Panc1 (cell line): ENCODE measurements at regions not wholly inside any gene's neighbourhood (a gene's known extent, or its start where the extent isn't known, plus 50 kb on each side); places are given as distances from the start of the nearest gene placed in this dataset.

ENCODE experiments used
- POLR2AphosphoS5 ChIP-seq: IDR thresholded peaks from 2 replicates; pipeline ENCODE4 v1.6.1; 2012; ENCODE audit warnings: mild to moderate bottlenecking, low read depth, low read length, moderate library complexity
- SIN3A ChIP-seq: IDR thresholded peaks from 2 replicates; pipeline ENCODE4 v1.6.1; 2012; ENCODE audit warnings: low read depth, mild to moderate bottlenecking, low read length, moderate library complexity, borderline replicate concordance; ENCODE audit not compliant: insufficient read depth
- TF ChIP-seq, protein P1 (sequence below): fragments of 450-650 bp; IDR thresholded peaks from 2 replicates; pipeline ENCODE4 v1.5.1; 2017; ENCODE audit warnings: mild to moderate bottlenecking
- TF ChIP-seq, protein P2 (sequence below), 2 experiments: IDR thresholded peaks; 2 replicates each; pipeline ENCODE4 v1.6.1; 2011 to 2012; ENCODE audit warnings: low read depth in 2 of 2, control low read depth in 1 of 2, low read length in 1 of 2, mild to moderate bottlenecking in 1 of 2, moderate library complexity in 1 of 2; ENCODE audit not compliant: insufficient read depth in 1 of 2

GRCh38 chr12:127632461-127632860 lies 634.5 kb upstream of the TMEM132C start:
- TF ChIP-seq POLR2AphosphoS5 (no peak), SIN3A (no peak)
- TF ChIP-seq, protein P1, sequence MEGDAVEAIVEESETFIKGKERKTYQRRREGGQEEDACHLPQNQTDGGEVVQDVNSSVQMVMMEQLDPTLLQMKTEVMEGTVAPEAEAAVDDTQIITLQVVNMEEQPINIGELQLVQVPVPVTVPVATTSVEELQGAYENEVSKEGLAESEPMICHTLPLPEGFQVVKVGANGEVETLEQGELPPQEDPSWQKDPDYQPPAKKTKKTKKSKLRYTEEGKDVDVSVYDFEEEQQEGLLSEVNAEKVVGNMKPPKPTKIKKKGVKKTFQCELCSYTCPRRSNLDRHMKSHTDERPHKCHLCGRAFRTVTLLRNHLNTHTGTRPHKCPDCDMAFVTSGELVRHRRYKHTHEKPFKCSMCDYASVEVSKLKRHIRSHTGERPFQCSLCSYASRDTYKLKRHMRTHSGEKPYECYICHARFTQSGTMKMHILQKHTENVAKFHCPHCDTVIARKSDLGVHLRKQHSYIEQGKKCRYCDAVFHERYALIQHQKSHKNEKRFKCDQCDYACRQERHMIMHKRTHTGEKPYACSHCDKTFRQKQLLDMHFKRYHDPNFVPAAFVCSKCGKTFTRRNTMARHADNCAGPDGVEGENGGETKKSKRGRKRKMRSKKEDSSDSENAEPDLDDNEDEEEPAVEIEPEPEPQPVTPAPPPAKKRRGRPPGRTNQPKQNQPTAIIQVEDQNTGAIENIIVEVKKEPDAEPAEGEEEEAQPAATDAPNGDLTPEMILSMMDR: no peak
- TF ChIP-seq, protein P2, sequence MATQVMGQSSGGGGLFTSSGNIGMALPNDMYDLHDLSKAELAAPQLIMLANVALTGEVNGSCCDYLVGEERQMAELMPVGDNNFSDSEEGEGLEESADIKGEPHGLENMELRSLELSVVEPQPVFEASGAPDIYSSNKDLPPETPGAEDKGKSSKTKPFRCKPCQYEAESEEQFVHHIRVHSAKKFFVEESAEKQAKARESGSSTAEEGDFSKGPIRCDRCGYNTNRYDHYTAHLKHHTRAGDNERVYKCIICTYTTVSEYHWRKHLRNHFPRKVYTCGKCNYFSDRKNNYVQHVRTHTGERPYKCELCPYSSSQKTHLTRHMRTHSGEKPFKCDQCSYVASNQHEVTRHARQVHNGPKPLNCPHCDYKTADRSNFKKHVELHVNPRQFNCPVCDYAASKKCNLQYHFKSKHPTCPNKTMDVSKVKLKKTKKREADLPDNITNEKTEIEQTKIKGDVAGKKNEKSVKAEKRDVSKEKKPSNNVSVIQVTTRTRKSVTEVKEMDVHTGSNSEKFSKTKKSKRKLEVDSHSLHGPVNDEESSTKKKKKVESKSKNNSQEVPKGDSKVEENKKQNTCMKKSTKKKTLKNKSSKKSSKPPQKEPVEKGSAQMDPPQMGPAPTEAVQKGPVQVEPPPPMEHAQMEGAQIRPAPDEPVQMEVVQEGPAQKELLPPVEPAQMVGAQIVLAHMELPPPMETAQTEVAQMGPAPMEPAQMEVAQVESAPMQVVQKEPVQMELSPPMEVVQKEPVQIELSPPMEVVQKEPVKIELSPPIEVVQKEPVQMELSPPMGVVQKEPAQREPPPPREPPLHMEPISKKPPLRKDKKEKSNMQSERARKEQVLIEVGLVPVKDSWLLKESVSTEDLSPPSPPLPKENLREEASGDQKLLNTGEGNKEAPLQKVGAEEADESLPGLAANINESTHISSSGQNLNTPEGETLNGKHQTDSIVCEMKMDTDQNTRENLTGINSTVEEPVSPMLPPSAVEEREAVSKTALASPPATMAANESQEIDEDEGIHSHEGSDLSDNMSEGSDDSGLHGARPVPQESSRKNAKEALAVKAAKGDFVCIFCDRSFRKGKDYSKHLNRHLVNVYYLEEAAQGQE (IDR thresholded peaks at IDR 0.05; ENCODE audit: insufficient read depth in 1 of 2, low read depth in 2 of 2, low read length in 1 of 2): no peak
